DMS153 treated with DMSO at 0.1 percent for 48 hours (cell line): ENCODE measurements at regions not wholly inside any gene's neighbourhood (a gene's known extent, or its start where the extent isn't known, plus 50 kb on each side); places are given as distances from the start of the nearest gene placed in this dataset.

Source experiments
- DNase-seq: peaks from one replicate; lab custom pipeline; 2025; ENCODE audit not compliant: unreplicated experiment; lab: John Stamatoyannopoulos, UW

GRCh38 chr3:84039099-84039498, 919.7 kb upstream of the CADM2 start:
- DNase-seq: no peak

DNA sequence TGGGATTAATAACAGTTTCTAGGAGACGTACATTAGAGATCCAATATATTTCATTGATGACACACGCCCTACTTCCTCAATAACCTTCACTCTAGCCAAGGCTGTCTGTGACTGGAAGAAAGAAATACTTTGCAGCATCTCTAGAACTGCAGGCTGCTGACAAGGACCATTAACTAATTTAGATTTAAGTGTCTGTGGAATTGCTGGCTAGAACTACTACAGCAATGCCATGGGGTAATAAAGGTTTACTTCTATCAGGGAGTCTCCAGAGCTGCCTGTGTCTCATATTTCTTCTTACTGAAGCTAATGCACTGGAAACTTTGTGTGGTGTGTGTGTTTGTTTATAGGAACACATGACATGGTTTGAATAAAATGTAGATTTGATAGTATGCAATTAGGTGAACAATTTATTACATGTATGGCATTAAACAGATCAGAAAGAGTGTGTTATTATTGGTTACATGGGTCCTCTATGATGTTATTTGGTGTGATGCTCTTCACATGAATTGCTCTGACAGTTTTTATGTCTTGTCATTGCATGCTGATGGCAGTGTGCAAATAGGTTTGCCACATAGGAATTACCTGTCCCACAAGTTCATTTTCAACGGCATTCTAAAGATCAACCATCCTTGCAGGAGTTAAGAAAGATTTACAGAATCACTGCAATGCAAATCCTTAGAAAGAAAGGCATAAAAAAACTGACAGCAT, 916.2 kb upstream of the CADM2 start:
- no peak for DNase-seq

DNA sequence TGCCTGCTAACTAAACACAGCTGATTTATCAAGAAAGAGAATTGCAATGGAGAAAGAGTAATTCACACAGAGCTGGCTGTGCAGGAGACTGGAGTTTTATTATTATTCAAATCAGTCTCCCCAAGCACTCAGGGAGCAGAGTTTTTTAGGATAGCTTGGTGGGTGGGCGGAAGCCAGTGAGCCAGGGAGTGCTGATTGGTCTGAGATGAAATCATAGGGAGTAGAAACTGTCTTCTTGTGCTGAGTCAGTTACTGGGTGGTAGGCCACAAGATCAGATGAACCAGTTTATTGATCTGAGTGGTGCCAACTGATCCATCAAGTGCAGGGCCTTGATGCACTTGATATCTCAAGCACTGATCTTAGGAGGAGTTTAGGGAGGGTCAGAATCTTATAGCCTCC, 891.9 kb upstream of the CADM2 start:
- no peak for DNase-seq

- no peak for DNase-seq
These were observed 885.1 kb upstream of the CADM2 start for GRCh38 chr3:84073664-84074063.

GRCh38 chr3:84074767-84075166, 884.0 kb upstream of the CADM2 start:
- no peak for DNase-seq

DNA sequence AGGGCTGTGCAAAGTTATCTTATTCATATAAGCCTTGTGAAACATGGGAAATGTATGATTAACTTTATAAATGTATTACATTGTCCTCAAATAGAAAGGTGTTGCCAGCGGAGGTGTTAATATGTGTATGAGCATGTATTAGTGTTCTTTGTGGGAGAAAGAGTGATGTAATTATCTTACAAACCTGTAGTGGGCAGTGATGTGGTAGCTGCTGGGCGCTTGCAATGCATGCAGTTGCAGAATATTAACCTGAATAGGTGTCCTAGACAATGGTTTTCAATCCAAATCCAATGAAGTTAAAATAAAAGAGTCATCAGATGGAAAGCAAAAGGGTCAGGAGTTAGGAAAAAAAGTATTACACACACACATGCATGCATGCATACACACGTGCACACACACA, 881.3 kb upstream of the CADM2 start:
- DNase-seq: no peak

GRCh38 chr3:84082726-84083125, 876.1 kb upstream of the CADM2 start:
- no peak for DNase-seq

DNA sequence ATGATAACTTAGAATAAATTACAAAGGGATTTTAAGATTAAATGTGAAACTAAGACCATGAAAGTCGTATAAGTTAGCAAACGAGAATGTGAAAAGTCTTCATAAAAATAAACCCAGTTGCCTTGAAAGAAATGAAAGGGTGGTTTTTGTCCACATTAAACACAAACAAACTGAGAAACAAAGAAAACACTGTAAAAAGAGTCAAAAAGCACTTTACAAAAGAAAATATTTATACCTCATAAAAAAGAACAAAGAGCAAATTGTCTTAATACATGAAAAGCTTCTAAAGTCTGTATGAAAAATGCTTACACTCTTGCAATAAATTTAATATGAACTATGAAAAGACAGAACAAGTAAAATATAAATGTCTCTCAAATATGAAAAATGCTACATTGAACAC, 865.9 kb upstream of the CADM2 start:
- no peak for DNase-seq

DNA sequence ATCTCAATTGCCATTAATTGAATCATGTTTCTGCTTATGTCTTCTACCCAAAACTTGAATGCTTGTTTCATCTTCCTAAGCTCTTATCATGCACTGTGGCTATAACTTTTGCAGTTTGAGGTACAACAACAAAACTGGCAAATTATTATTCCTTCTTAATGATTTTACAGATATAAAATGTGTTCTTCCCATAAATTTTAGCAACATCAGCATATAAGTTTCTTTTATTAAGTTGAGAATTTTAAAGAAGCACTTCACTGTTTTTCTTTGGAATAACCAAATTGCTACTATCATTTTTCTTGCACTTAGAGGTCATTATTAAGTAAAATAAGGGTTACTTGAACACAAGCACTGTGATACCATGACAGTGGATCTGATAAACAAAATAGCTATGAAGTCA, 862.6 kb upstream of the CADM2 start:
- DNase-seq: no peak

GRCh38 chr3:84100861-84101260, 857.9 kb upstream of the CADM2 start:
- no peak for DNase-seq

DNA sequence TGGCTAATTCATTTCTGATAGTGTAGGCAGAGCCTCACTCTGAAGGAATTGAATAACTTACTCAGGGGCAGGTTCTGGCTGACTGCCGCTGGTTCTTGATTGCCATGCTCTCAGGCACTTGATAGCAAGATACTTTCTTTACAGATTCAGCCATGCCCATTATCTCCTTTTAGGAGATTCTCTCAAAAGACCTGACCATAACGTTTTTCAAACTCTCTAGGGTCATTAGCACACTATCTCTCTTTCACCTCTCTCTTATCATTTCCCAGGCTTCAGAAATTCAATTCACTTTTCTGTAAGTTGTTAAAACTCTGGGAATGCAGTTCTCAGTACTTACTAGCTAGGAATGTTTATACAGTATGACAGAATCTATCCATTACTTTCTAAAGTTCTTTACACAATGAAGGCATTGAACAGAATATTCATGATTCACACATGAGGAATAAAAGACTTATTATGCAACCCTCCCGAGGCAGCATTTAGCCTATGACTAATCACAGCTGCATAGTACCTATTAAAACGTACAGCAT, 850.3 kb upstream of the CADM2 start:
- DNase-seq: no peak

DNA sequence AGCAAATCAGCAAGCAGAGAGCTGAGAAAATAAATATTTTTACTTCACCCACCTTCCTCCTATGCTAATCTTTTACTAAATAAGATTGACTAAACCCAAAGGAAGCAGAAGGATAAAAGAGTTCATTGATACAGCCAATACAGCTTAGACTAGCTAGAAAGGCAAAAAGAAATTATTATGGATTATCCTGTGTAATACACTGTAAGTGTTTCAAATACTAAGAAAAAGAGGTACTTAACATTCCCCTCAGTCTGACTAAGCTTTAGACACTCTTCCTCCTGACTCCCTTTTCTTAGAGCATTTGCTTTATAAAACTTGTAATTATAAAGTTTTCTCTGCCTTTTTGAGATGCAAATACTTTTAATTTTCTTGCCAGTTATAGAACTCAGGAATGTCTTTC, 848.9 kb upstream of the CADM2 start:
- no peak for DNase-seq

- no peak for DNase-seq
These were observed 848.0 kb upstream of the CADM2 start for GRCh38 chr3:84110787-84111186.

DNA sequence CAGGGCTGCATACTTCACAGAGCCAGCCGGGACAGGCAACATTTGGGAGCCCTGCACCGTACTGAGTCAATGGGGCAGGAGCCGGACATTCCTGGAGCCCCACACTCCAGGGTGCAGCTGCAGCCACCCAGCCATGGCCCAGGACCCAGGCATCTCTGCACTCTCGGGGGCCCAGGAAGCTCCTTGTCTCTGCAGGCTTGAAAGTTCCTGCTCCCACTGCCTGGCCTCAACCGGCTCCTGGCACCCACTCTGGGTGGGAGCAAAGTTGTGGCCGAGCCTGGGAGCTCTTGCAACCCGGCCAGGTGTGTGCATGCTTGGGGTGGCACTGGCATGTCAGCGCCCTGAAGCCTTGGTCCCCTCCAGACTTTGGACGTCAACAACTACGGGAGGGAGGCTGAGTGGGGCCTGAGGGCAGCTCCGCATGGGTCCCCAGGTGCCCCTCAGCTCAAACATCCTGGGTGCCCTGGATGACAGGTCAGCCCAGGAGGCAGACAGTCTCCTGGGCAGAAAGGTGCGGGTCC, 833.5 kb upstream of the CADM2 start:
- DNase-seq: no peak

DNA sequence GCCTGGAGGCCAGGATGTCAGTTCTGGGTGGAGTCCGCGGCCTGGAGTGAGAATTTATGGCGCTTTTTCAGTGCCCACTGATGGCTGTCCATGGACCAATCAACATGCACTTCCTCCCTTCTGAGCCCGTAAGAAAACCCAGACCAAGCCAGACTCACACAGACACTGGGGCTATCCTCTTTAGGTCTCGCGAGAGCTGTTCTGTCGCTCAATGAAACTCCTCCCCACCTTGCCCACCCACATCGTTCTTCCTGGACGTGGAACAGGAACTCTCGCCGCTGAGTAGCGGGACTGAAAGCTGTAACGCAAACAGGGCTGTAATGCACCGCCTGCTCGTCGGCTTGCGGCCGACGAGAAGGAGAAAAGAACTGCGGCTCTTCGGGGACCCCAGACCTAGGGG, 833.0 kb upstream of the CADM2 start:
- no peak for DNase-seq

GRCh38 chr3:84126160-84126559, 832.6 kb upstream of the CADM2 start:
- DNase-seq: no peak

DNA sequence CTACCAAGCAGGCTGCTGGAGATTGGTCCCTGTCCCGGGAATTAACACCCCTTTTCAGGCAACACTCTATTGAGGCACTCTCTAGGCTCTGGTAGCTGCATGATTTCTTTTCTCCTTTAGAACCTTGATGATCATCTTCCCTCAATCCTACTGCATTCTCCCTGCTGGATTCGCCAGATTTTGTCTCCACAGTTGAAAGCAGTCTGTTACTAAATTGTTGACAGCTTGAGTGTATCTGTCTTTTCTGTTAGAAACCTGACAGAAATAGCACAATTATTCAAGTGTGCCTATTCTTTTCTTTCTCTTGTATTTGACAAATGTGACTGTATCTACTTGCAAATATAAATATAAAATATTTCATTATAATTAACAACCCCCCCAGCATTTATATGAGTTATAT, 830.8 kb upstream of the CADM2 start:
- no peak for DNase-seq

- DNase-seq: no peak
These were observed 822.4 kb upstream of the CADM2 start for GRCh38 chr3:84136425-84136824.

- DNase-seq: no peak
These were observed 818.2 kb upstream of the CADM2 start for GRCh38 chr3:84140631-84141030.

DNA sequence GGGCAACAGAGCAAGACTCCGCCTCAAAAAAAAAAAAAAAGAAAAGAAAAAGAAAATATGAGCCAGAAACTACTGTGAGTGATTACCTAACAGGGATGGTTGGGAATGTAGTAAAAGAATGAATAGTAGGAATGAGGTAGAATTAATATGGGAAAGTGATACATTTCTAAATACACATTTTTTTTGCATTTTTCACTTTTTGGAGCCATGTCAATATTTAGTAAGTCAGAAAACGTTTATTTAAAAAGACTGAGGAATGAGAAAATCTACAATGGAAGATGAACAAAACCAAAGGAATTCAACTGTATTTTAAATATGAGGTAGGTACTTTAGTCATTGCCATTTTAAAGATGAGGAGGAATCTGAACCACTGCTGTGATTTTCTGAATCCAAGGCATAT, 817.2 kb upstream of the CADM2 start:
- no peak for DNase-seq

GRCh38 chr3:84165328-84165727, 793.5 kb upstream of the CADM2 start:
- DNase-seq: no peak

- no peak for DNase-seq
These were observed 783.3 kb upstream of the CADM2 start for GRCh38 chr3:84175449-84175848.

- DNase-seq: no peak
These were observed 773.9 kb upstream of the CADM2 start for GRCh38 chr3:84184937-84185336.
